ENCODE measurements at regions not wholly inside any gene's neighbourhood (a gene's known extent, or its start where the extent isn't known, plus 50 kb on each side); places are given as distances from the start of the nearest gene placed in this dataset.

DNA sequence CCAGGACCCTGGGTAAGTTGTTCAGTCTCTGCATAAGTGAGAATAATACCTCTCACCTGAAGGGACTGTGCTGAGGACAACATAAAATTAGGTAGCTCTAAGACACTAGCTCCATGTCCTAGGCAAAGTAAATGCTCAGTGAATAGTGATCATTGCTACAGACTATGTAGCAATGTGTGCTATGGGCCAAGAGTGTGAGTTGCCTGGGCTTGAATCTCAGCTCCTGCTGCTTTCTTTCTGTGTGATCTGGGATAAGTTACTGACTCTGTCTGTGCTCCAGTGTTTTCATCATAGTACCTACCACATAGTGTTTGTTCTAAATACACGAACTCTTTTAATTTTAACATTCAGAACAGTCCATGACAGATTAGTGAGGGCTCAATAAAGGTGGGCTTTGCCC, 81.1 kb upstream of the MFGE8 start:
- no peak overlapping the region for H3K4me3 ChIP-seq
- no peak overlapping the region for H3K9ac ChIP-seq (ENCODE audit: insufficient read depth in 1 of 2, low read length in 2 of 2)
- peaks cover 0 to 1% (median 0%) of the 10 kb centered on the region in 4 donors for H3K9me3 ChIP-seq (ENCODE audit: control insufficient read depth in 4 of 4, insufficient read depth in 3 of 4, low read length in 3 of 4)
- H3K4me1 ChIP-seq (ENCODE audit: control insufficient read depth in 5 of 5, insufficient read depth in 5 of 5, low read length in 5 of 5) = peaks cover 0 to 4% (median 0%) of the 10 kb centered on the region in 5 donors
- no peak overlapping the region for H3K27ac ChIP-seq (ENCODE audit: low read depth in 1 of 2, low read length in 1 of 2)
- WGBS, 2 donors = 91 to 96% methylated on average over 1 of the region's 1 CpG
- no peaks in the 10 kb centered on the region for H3K36me3 ChIP-seq (ENCODE audit: control insufficient read depth in 4 of 4, insufficient read depth in 4 of 4, low read length in 4 of 4)
- DNase-seq (no peak), ATAC-seq (ENCODE audit: insufficient read depth, low FRiP score) (no peak)
- H3K27me3 ChIP-seq (ENCODE audit: control insufficient read depth in 3 of 3, insufficient read depth in 3 of 3, low read length in 2 of 3) = no peaks in the 10 kb centered on the region
- TF ChIP-seq, protein P1, sequence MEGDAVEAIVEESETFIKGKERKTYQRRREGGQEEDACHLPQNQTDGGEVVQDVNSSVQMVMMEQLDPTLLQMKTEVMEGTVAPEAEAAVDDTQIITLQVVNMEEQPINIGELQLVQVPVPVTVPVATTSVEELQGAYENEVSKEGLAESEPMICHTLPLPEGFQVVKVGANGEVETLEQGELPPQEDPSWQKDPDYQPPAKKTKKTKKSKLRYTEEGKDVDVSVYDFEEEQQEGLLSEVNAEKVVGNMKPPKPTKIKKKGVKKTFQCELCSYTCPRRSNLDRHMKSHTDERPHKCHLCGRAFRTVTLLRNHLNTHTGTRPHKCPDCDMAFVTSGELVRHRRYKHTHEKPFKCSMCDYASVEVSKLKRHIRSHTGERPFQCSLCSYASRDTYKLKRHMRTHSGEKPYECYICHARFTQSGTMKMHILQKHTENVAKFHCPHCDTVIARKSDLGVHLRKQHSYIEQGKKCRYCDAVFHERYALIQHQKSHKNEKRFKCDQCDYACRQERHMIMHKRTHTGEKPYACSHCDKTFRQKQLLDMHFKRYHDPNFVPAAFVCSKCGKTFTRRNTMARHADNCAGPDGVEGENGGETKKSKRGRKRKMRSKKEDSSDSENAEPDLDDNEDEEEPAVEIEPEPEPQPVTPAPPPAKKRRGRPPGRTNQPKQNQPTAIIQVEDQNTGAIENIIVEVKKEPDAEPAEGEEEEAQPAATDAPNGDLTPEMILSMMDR (IDR thresholded peaks at IDR 0.05; ENCODE audit: control extremely low read depth, extremely low read depth) = no peak

DNA sequence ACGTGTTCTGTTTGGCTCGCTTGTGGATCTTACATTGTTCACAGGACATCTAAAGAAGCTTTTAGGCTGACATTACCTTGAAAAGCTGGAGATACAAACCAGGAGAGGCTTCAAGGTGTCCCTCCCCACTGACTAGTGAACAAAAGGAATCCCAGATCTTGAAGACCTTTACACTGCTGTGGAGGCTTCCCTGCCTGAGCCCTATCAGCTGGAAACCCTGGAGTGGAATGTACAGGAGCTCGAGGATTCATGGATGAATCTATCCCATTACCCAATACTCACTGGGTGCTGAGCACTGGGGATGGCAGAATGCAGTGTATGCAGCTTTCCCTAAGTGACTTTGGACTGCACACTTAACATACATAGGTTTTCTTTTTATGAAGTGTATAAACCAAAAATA, 82.3 kb upstream of the MFGE8 start:
- H3K9me3 ChIP-seq (ENCODE audit: control insufficient read depth in 4 of 4, insufficient read depth in 3 of 4, low read length in 3 of 4) = no peaks in the 10 kb centered on the region
- TF ChIP-seq, protein P1 (IDR thresholded peaks at IDR 0.05; ENCODE audit: control extremely low read depth, extremely low read depth) = no peak
- DNase-seq = no peak
- no peaks in the 10 kb centered on the region for H3K4me1 ChIP-seq (ENCODE audit: control insufficient read depth in 5 of 5, insufficient read depth in 5 of 5, low read length in 5 of 5)
- H3K36me3 ChIP-seq (ENCODE audit: control insufficient read depth in 4 of 4, insufficient read depth in 4 of 4, low read length in 4 of 4) = no peaks in the 10 kb centered on the region
- no peak overlapping the region for H3K4me3 ChIP-seq
- no peak overlapping the region for H3K27ac ChIP-seq (ENCODE audit: low read depth in 1 of 2, low read length in 1 of 2)
- H3K9ac ChIP-seq (ENCODE audit: insufficient read depth in 1 of 2, low read length in 2 of 2) = no peak overlapping the region
- no peak for ATAC-seq (ENCODE audit: insufficient read depth, low FRiP score)
- no peaks in the 10 kb centered on the region for H3K27me3 ChIP-seq (ENCODE audit: control insufficient read depth in 3 of 3, insufficient read depth in 3 of 3, low read length in 2 of 3)
- WGBS, 2 donors = 70 to 80% methylated on average over 3 of the region's 3 CpGs

DNA sequence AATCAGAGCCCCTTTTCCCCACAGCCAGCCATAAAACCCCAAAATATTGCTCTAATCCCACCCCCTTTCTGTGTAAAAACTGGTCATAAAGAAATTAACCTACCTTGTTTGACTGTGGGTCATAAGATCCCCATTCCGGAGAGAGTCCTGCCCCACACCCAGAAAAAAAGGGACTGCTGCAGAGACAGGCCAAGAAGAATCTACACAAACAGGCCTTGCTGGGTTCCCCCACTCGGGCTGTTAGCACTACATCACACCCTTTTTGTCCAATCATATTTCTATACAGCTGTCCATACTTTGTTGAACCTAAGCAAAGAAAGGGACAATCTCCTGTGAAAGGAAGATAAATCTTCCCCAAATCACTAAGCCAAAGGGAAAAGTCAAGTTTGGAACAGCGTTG, 84.4 kb upstream of the MFGE8 start:
- TF ChIP-seq, protein P1 (IDR thresholded peaks at IDR 0.05; ENCODE audit: control extremely low read depth, extremely low read depth) = no peak
- no peak for ATAC-seq (ENCODE audit: insufficient read depth, low FRiP score)

More for the DNA sequence above, 84.4 kb upstream of the MFGE8 start:
- WGBS, 2 donors = 86 to 89% methylated on average over 3 of the region's 3 CpGs
- H3K27me3 ChIP-seq (ENCODE audit: control insufficient read depth in 3 of 3, insufficient read depth in 3 of 3, low read length in 2 of 3) = no peaks in the 10 kb centered on the region
- H3K4me3 ChIP-seq = no peak overlapping the region
- no peak for DNase-seq
- H3K27ac ChIP-seq (ENCODE audit: low read depth in 1 of 2, low read length in 1 of 2) = no peak overlapping the region
- H3K36me3 ChIP-seq (ENCODE audit: control insufficient read depth in 4 of 4, insufficient read depth in 4 of 4, low read length in 4 of 4) = no peaks in the 10 kb centered on the region
- H3K4me1 ChIP-seq (ENCODE audit: control insufficient read depth in 5 of 5, insufficient read depth in 5 of 5, low read length in 5 of 5) = peaks cover 0 to 5% (median 0%) of the 10 kb centered on the region in 5 donors
- H3K9ac ChIP-seq (ENCODE audit: insufficient read depth in 1 of 2, low read length in 2 of 2) = no peak overlapping the region
- no peaks in the 10 kb centered on the region for H3K9me3 ChIP-seq (ENCODE audit: control insufficient read depth in 4 of 4, insufficient read depth in 3 of 4, low read length in 3 of 4)

Data from lung (tissue), 11 donors.